Prostate gland (tissue), 2 donors: ENCODE measurements at regions not wholly inside any gene's neighbourhood (a gene's known extent, or its start where the extent isn't known, plus 50 kb on each side); places are given as distances from the start of the nearest gene placed in this dataset.
A peak's percentile ranks its signal among the peaks of the same experiment; 100 is the strongest.

ENCODE experiments used
- DNase-seq: peaks from one replicate; pipeline ENCODE4 v3.0.0-alpha.2; 2019; ENCODE audit warnings: low spot score
- H3K27ac ChIP-seq, 2 donors: fragments of 200-600 bp; sonication (generic); 2 replicates each; pipeline ENCODE4 v1.5.1; 2017 to 2019
- H3K27me3 ChIP-seq: fragments of 200-600 bp; sonication (generic); replicated peaks from 2 replicates; pipeline ENCODE4 v1.5.1; 2019; ENCODE audit not compliant: insufficient read depth
- H3K36me3 ChIP-seq, 2 donors: fragments of 200-600 bp; sonication (generic); 1 replicate in 1 of 2; 2 replicates in 1 of 2; pipeline versions ENCODE4 v1.5.1 to v1.8.1; 2017 to 2019
- H3K4me1 ChIP-seq: fragments of 200-600 bp; sonication (generic); replicated peaks from 2 replicates; pipeline ENCODE4 v1.5.1; 2019
- H3K4me3 ChIP-seq, 2 donors: fragments of 200-600 bp; sonication (generic); 2 replicates each; pipeline ENCODE4 v1.5.1; 2017 to 2019
- H3K9me3 ChIP-seq: fragments of 200-600 bp; sonication (generic); 2 replicates; pipeline ENCODE4 v1.5.1; 2017
- CTCF ChIP-seq, 4 experiments: fragments of 200-600 bp in 2 of 4; fragments of 450-650 bp in 2 of 4; sonication (generic) in 2 of 4; IDR thresholded peaks; 1 replicate in 3 of 4; 2 replicates in 1 of 4; pipeline ENCODE4 v1.5.1; 2016 to 2019; ENCODE audit warnings: antibody characterized with exemption in 4 of 4, mild to moderate bottlenecking in 2 of 4, moderate library complexity in 2 of 4
- POLR2A ChIP-seq: fragments of 450-650 bp; IDR thresholded peaks from one replicate; pipeline ENCODE4 v1.6.1; 2016; ENCODE audit warnings: antibody characterized with exemption, mild to moderate bottlenecking
- POLR2AphosphoS5 ChIP-seq: sonication (generic); formaldehyde crosslinking; IDR thresholded peaks from one replicate; pipeline ENCODE4 v1.6.1; 2017; ENCODE audit warnings: antibody characterized with exemption
- WGBS: methylation state at CpG from one replicate; pipeline ENCODE4 v1.1.5; 2018; 5-methylcytosine and 5-hydroxymethylcytosine counted together
- intact Hi-C: fragments of 100-400 bp; cut with DNase I; formaldehyde crosslinking; loops from one replicate; pipeline ENCODE4 v1.14.2; 2022
- small RNA-seq, 2 donors: library from RNA; depleted of rRNA; stranded (forward); fragments of <200 nt; gene quantifications; one replicate each; pipeline ENCODE3, GENCODE V24; 2016

DNA sequence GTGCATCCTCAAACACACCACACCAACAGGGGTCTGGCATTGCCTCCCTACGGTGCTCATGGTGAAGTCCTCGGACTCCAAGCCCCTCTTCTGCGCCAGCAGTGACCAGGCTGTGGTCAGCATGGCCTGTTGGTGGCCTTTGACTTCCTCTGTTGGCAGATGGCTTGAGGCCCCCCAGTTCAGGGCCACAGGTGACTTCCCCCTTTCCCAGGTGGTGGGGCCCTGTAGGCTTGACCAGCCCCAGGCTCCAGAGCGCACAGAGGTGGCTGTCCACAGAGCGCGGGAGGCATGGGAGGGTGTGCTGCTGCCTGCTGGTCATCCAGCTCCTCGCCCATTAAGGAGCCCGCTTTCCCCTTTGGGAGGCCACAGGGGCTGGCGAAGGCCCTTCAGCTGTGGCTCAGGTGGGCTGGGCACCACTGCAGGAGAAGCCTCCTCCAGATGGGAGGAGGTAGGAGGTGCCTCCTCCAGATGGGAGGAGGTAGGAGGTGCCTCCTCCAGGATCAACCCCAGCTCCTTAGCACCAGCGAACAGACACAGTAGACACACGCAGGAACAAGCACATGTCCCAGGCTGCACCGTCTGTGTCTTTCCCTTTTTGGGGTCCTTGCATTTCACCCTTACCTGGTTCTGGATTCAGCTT, 52.1 kb upstream of the BHLHE23 start:
- TF ChIP-seq POLR2AphosphoS5, result no peak
- TF ChIP-seq CTCF (IDR thresholded peaks at IDR 0.05), result no peak
- no peak for TF ChIP-seq POLR2A
- no peak for DNase-seq
- Histone ChIP-seq H3K36me3 (no peaks in the 10 kb centered on the region), H3K27me3 (peaks cover 7% of the 10 kb centered on the region), H3K9me3 (no peaks in the 10 kb centered on the region), H3K4me3 (no peak overlapping the region), H3K4me1 (peaks cover 2% of the 10 kb centered on the region), H3K27ac (no peak overlapping the region)
- WGBS, result 61% methylated on average over 11 of the region's 12 CpGs
- intact Hi-C loops, result loop anchor here (5.0 kb wide), 2 partner anchors 118 to 168 kb away; no protein-coding TSS in a partner anchor

- no peak overlapping the region for H3K27ac ChIP-seq
- intact Hi-C loops, result loop anchor here (5.0 kb wide), 2 partner anchors 120 to 170 kb away; no protein-coding TSS in a partner anchor
- H3K27me3 ChIP-seq, result peaks cover 7% of the 10 kb centered on the region
- H3K4me1 ChIP-seq, result peaks cover 2% of the 10 kb centered on the region
- no peaks in the 10 kb centered on the region for H3K9me3 ChIP-seq
- H3K36me3 ChIP-seq, result no peaks in the 10 kb centered on the region
- no peak for DNase-seq
- TF ChIP-seq POLR2A (no peak), CTCF (IDR thresholded peaks at IDR 0.05) (no peak), POLR2AphosphoS5 (no peak)
- H3K4me3 ChIP-seq, result no peak overlapping the region
- WGBS, result 92% methylated on average over 3 of the region's 3 CpGs
Observed at GRCh38 chr20:63057171-63058117, 50.7 kb upstream of the BHLHE23 start.

GRCh38 chr20:63056236-63057170, 49.7 kb upstream of the BHLHE23 start:
- DNase-seq, result no peak
- 10% methylated on average over 39 of the region's 39 CpGs for WGBS
- Histone ChIP-seq H3K27me3 (peaks cover 7% of the 10 kb centered on the region), H3K4me1 (peaks cover 2% of the 10 kb centered on the region), H3K27ac (no peak overlapping the region), H3K36me3 (no peaks in the 10 kb centered on the region), H3K4me3 (no peak overlapping the region), H3K9me3 (no peaks in the 10 kb centered on the region)
- intact Hi-C loops, result loop anchor here (5.0 kb wide), 2 partner anchors 121 to 171 kb away; no protein-coding TSS in a partner anchor
- TF ChIP-seq POLR2A (no peak), CTCF (IDR thresholded peaks at IDR 0.05) (peak; percentile 65 to 83 (median 76)), POLR2AphosphoS5 (no peak)

Small RNA genes in the stretch of these regions (small RNA-seq; reads per million reads assigned to genes)
- gene RF00635, result 0 reads per million in 2 donors
